Neural cell (in vitro differentiated cells): ENCODE measurements at regions not wholly inside any gene's neighbourhood (a gene's known extent, or its start where the extent isn't known, plus 50 kb on each side); places are given as distances from the start of the nearest gene placed in this dataset.

Experiments
- H2AFZ ChIP-seq: fragments of 200-600, 300-800 bp; sonication (generic), shearing (Covaris generic); 2 replicates; pipeline ENCODE4 v1.6.0; 2014; ENCODE audit warnings: low read depth, mild to moderate bottlenecking, antibody characterized with exemption, low read length, moderate library complexity
- H3F3A ChIP-seq: fragments of 200-600 bp; shearing (Covaris generic); 2 replicates; pipeline ENCODE4 v1.6.1; 2016; ENCODE audit warnings: mild to moderate bottlenecking, moderate library complexity, mixed read lengths, antibody characterized with exemption, low read length; ENCODE audit not compliant: insufficient read depth, poor library complexity, severe bottlenecking
- H3K27ac ChIP-seq: fragments of 200-600, 300-800 bp; sonication (generic), shearing (Covaris generic); 2 replicates; pipeline ENCODE4 v1.5.1; 2014; ENCODE audit warnings: mild to moderate bottlenecking, low read length, moderate library complexity
- H3K27me3 ChIP-seq: fragments of 300-800, 200-600 bp; sonication (generic), shearing (Covaris generic); 2 replicates; pipeline ENCODE4 v1.6.0; 2014; ENCODE audit warnings: mild to moderate bottlenecking, low read depth, low read length, moderate library complexity; ENCODE audit not compliant: insufficient read depth
- H3K36me3 ChIP-seq: fragments of 300-800, 200-600 bp; sonication (generic), shearing (Covaris generic); 2 replicates; pipeline ENCODE4 v1.5.1; 2014; ENCODE audit warnings: mild to moderate bottlenecking, antibody characterized with exemption, low read length, moderate library complexity; ENCODE audit not compliant: insufficient read depth
- H3K4me2 ChIP-seq: fragments of 300-800, 200-600 bp; sonication (generic), shearing (Covaris generic); 2 replicates; pipeline ENCODE4 v1.6.0; 2014; ENCODE audit warnings: mild to moderate bottlenecking, low read length
- H3K4me3 ChIP-seq: fragments of 300-800, 200-600 bp; sonication (generic), shearing (Covaris generic); 2 replicates; pipeline ENCODE4 v1.5.1; 2014; ENCODE audit warnings: mild to moderate bottlenecking, low read length, moderate library complexity
- H3K79me2 ChIP-seq: fragments of 200-600 bp; shearing (Covaris generic); replicated peaks from 2 replicates; pipeline ENCODE4 v1.6.0; 2014; ENCODE audit warnings: mild to moderate bottlenecking, low read length, moderate library complexity; ENCODE audit not compliant: insufficient read depth
- H3K9ac ChIP-seq: fragments of 300-800, 200-600 bp; sonication (generic), shearing (Covaris generic); 2 replicates; pipeline ENCODE4 v1.6.1; 2016; ENCODE audit warnings: mild to moderate bottlenecking, low read length, mixed read lengths
- H3K9me2 ChIP-seq: fragments of 200-600 bp; shearing (Covaris generic); 2 replicates; pipeline ENCODE4 v1.6.1; 2016; ENCODE audit warnings: mild to moderate bottlenecking, low read length, mixed read lengths; ENCODE audit not compliant: insufficient read depth
- H3K9me3 ChIP-seq: fragments of 200-600, 300-800 bp; sonication (generic), shearing (Covaris generic); 2 replicates; pipeline ENCODE4 v1.6.1; 2016; ENCODE audit warnings: mild to moderate bottlenecking, mixed run types, low read length, moderate library complexity, mixed read lengths
- H4K20me1 ChIP-seq: fragments of 200-600 bp; shearing (Covaris generic); 2 replicates; pipeline ENCODE4 v1.6.1; 2016; ENCODE audit warnings: mild to moderate bottlenecking, mixed run types; ENCODE audit not compliant: insufficient read depth
- EP300 ChIP-seq: fragments of 450-650 bp; conservative IDR thresholded peaks from 2 replicates; pipeline ENCODE4 v1.6.1; 2014; ENCODE audit warnings: antibody characterized with exemption, mild to moderate bottlenecking, moderate library complexity; ENCODE audit not compliant: poor library complexity, severe bottlenecking
- EZH2 ChIP-seq: fragments of 200-600, 300-800 bp; shearing (Covaris generic), sonication (generic); IDR thresholded peaks from 2 replicates; pipeline ENCODE4 v1.6.1; 2014; ENCODE audit warnings: antibody characterized with exemption, low read length, borderline replicate concordance, mild to moderate bottlenecking; ENCODE audit not compliant: insufficient read depth, poor library complexity, severe bottlenecking
- MXI1 ChIP-seq: fragments of 450-650 bp; conservative IDR thresholded peaks from 2 replicates; pipeline ENCODE4 v1.6.1; 2014; ENCODE audit warnings: antibody characterized with exemption, mild to moderate bottlenecking; ENCODE audit not compliant: poor library complexity, severe bottlenecking
- POLR2AphosphoS5 ChIP-seq: IDR thresholded peaks from 2 replicates; pipeline ENCODE4 v1.6.1; 2012
- RAD21 ChIP-seq: fragments of 450-650 bp; conservative IDR thresholded peaks from 2 replicates; pipeline ENCODE4 v1.6.1; 2014; ENCODE audit warnings: antibody characterized with exemption, mild to moderate bottlenecking, moderate library complexity
- SMC3 ChIP-seq: fragments of 450-650 bp; conservative IDR thresholded peaks from 2 replicates; pipeline ENCODE4 v1.6.1; 2014; ENCODE audit warnings: antibody characterized with exemption, mild to moderate bottlenecking, moderate library complexity; ENCODE audit not compliant: poor library complexity
- TAF1 ChIP-seq: IDR thresholded peaks from 2 replicates; pipeline ENCODE4 v1.6.1; 2012; ENCODE audit warnings: low read depth
- TF ChIP-seq, protein P1 (sequence below): fragments of 450-650 bp; IDR thresholded peaks from 2 replicates; pipeline ENCODE4 v1.5.1; 2014; ENCODE audit warnings: antibody characterized with exemption, mild to moderate bottlenecking, moderate library complexity; ENCODE audit not compliant: poor library complexity, severe bottlenecking
- TF ChIP-seq, protein P2 (sequence below): IDR thresholded peaks from 2 replicates; pipeline ENCODE4 v1.6.1; 2012; ENCODE audit warnings: borderline replicate concordance

- no peaks in the 10 kb centered on the region for H3K9me3 ChIP-seq
- H3K27me3 ChIP-seq, result no peaks in the 10 kb centered on the region
- no peaks in the 10 kb centered on the region for H4K20me1 ChIP-seq
- H3K36me3 ChIP-seq, result no peaks in the 10 kb centered on the region
- peak overlapping the region; percentile 41 for H3K4me3 ChIP-seq
- H2AFZ ChIP-seq, result peak overlapping the region; percentile 28
- peak overlapping the region; percentile 78 for H3K27ac ChIP-seq
- peak; percentile 34 for TF ChIP-seq POLR2AphosphoS5
- TF ChIP-seq EZH2, result no peak
- TF ChIP-seq, protein P1, sequence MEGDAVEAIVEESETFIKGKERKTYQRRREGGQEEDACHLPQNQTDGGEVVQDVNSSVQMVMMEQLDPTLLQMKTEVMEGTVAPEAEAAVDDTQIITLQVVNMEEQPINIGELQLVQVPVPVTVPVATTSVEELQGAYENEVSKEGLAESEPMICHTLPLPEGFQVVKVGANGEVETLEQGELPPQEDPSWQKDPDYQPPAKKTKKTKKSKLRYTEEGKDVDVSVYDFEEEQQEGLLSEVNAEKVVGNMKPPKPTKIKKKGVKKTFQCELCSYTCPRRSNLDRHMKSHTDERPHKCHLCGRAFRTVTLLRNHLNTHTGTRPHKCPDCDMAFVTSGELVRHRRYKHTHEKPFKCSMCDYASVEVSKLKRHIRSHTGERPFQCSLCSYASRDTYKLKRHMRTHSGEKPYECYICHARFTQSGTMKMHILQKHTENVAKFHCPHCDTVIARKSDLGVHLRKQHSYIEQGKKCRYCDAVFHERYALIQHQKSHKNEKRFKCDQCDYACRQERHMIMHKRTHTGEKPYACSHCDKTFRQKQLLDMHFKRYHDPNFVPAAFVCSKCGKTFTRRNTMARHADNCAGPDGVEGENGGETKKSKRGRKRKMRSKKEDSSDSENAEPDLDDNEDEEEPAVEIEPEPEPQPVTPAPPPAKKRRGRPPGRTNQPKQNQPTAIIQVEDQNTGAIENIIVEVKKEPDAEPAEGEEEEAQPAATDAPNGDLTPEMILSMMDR, result no peak
- TF ChIP-seq RAD21, result peak; percentile 32
- TF ChIP-seq EP300, result peak; percentile 65
- no peak for TF ChIP-seq TAF1
- no peak for TF ChIP-seq MXI1
- peak; percentile 25 for TF ChIP-seq SMC3
- TF ChIP-seq, protein P2, sequence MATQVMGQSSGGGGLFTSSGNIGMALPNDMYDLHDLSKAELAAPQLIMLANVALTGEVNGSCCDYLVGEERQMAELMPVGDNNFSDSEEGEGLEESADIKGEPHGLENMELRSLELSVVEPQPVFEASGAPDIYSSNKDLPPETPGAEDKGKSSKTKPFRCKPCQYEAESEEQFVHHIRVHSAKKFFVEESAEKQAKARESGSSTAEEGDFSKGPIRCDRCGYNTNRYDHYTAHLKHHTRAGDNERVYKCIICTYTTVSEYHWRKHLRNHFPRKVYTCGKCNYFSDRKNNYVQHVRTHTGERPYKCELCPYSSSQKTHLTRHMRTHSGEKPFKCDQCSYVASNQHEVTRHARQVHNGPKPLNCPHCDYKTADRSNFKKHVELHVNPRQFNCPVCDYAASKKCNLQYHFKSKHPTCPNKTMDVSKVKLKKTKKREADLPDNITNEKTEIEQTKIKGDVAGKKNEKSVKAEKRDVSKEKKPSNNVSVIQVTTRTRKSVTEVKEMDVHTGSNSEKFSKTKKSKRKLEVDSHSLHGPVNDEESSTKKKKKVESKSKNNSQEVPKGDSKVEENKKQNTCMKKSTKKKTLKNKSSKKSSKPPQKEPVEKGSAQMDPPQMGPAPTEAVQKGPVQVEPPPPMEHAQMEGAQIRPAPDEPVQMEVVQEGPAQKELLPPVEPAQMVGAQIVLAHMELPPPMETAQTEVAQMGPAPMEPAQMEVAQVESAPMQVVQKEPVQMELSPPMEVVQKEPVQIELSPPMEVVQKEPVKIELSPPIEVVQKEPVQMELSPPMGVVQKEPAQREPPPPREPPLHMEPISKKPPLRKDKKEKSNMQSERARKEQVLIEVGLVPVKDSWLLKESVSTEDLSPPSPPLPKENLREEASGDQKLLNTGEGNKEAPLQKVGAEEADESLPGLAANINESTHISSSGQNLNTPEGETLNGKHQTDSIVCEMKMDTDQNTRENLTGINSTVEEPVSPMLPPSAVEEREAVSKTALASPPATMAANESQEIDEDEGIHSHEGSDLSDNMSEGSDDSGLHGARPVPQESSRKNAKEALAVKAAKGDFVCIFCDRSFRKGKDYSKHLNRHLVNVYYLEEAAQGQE, result no peak
- peaks cover 4% of the 10 kb centered on the region for H3F3A ChIP-seq
- H3K9ac ChIP-seq, result peak overlapping the region; percentile 41
- no peaks in the 10 kb centered on the region for H3K9me2 ChIP-seq
- H3K4me2 ChIP-seq, result peak overlapping the region; percentile 46
- no peaks in the 10 kb centered on the region for H3K79me2 ChIP-seq
These were observed 223.2 kb upstream of the CTSO start for GRCh38 chr4:156176896-156177295.

- H3K9ac ChIP-seq, result no peak overlapping the region
- TF ChIP-seq EZH2 (no peak), RAD21 (no peak), SMC3 (no peak), MXI1 (no peak), TAF1 (no peak), POLR2AphosphoS5 (no peak), EP300 (no peak)
- TF ChIP-seq, protein P1, result no peak
- TF ChIP-seq, protein P2, result no peak
- H2AFZ ChIP-seq, result no peak overlapping the region
These were observed 220.3 kb upstream of the CTSO start for GRCh38 chr4:156173937-156174336.

More at GRCh38 chr4:156173937-156174336, 220.3 kb upstream of the CTSO start:
- H3K79me2 ChIP-seq, result no peaks in the 10 kb centered on the region
- peaks cover 4% of the 10 kb centered on the region for H3F3A ChIP-seq
- no peaks in the 10 kb centered on the region for H3K9me3 ChIP-seq
- H4K20me1 ChIP-seq, result no peaks in the 10 kb centered on the region
- H3K27ac ChIP-seq, result no peak overlapping the region
- H3K4me2 ChIP-seq, result no peak overlapping the region
- no peaks in the 10 kb centered on the region for H3K36me3 ChIP-seq
- H3K9me2 ChIP-seq, result no peaks in the 10 kb centered on the region
- no peak overlapping the region for H3K4me3 ChIP-seq
- H3K27me3 ChIP-seq, result no peaks in the 10 kb centered on the region
